Astrocyte (in vitro differentiated cells and primary cell): ENCODE measurements at regions not wholly inside any gene's neighbourhood (a gene's known extent, or its start where the extent isn't known, plus 50 kb on each side); places are given as distances from the start of the nearest gene placed in this dataset.

Experiments
- CTCF ChIP-seq: IDR thresholded peaks from 2 replicates; pipeline ENCODE4 v1.5.1; 2011; ENCODE audit warnings: low read depth, mild to moderate bottlenecking, inconsistent platforms, low read length, moderate library complexity; ENCODE audit not compliant: insufficient read depth
- EZH2 ChIP-seq: IDR thresholded peaks from 2 replicates; pipeline ENCODE4 v1.6.1; 2012; ENCODE audit warnings: mild to moderate bottlenecking, low read length, inconsistent platforms; ENCODE audit not compliant: insufficient read depth

- TF ChIP-seq CTCF (no peak), EZH2 (no peak)
Measured at GRCh38 chr11:25727944-25728343, 604.0 kb upstream of the ANO3 start.
